ENCODE measurements at regions not wholly inside any gene's neighbourhood (a gene's known extent, or its start where the extent isn't known, plus 50 kb on each side); places are given as distances from the start of the nearest gene placed in this dataset.

DNA sequence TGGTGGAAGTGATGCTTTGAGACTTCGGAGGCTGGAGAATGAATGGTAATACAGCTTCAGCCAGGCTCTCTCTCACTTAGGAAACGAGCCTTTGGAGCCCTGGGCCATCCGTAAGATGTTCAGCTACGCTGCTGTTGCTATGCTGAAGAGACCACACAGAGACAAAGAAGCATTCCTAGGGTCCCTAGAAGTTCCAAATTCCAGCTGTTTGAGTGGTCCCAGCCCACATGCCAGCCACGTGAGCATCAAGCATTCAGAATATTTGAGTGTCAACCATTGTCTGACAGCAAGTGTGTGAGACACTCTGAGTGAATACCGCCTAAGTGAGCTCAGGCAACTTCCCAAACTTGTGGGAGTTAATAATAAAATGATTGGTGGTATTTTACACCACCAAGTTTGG lies 212.9 kb downstream of the CD47 start:
- 81% methylated on average over 6 of the region's 6 CpGs; no CpG with 5 or more reads in 1 of the 2 experiments for WGBS, 2 experiments (ENCODE audit: extremely low coverage in 1 of 2, insufficient coverage in 1 of 2, insufficient read length in 1 of 2, insufficient replicate concordance in 2 of 2, low coverage in 1 of 2, low lambda C conversion rate in 2 of 2, missing lambda C conversion rate in 1 of 2)
- CTCF ChIA-PET (ENCODE audit: partially characterized antibody), result no interaction called here
- 0 out of 2 replicates have a peak overlapping the region, but pooled peaks have one; percentile 64 for H2AFZ ChIP-seq (ENCODE audit: low read length)

More for the DNA sequence above, 212.9 kb downstream of the CD47 start:
- no peaks in the 10 kb centered on the region for H3K27me3 ChIP-seq (replicated peaks in 1 of 4; ENCODE audit: control insufficient read depth in 3 of 4, extremely low read depth in 1 of 4, insufficient read depth in 3 of 4, low read length in 3 of 4)
- no peak overlapping the region for H3K4me3 ChIP-seq (ENCODE audit: extremely low read depth in 1 of 4, insufficient read depth in 2 of 4, low read depth in 3 of 4, low read length in 4 of 4)
- H3K23me2 ChIP-seq (ENCODE audit: low read depth, low read length), result no peaks in the 10 kb centered on the region
- no peak overlapping the region for H3K56ac ChIP-seq (replicated peaks; ENCODE audit: insufficient read length, low read depth, low read length)
- H3K14ac ChIP-seq (ENCODE audit: insufficient read length), result no peak overlapping the region
- H3K18ac ChIP-seq (ENCODE audit: extremely low read depth, low read length), result no peak overlapping the region
- no peak overlapping the region for H3K27ac ChIP-seq (ENCODE audit: low read depth, low read length)
- H2BK15ac ChIP-seq (ENCODE audit: low read length), result no peak overlapping the region
- H4K20me1 ChIP-seq (replicated peaks in 1 of 2; ENCODE audit: control insufficient read depth in 1 of 2, insufficient read depth in 2 of 2, low read length in 2 of 2), result no peaks in the 10 kb centered on the region
- no peak overlapping the region for H2BK12ac ChIP-seq (ENCODE audit: low read depth, low read length)
- TF ChIP-seq MAX (IDR thresholded peaks at IDR 0.05), result no peak
- TF ChIP-seq FOSL1 (IDR thresholded peaks at IDR 0.05; ENCODE audit: insufficient read depth, low read depth, low read length), result no peak
- no peak for TF ChIP-seq TCF12 (IDR thresholded peaks at IDR 0.05; ENCODE audit: low read depth, low read length)
- no peak for TF ChIP-seq KDM5A (IDR thresholded peaks at IDR 0.05; ENCODE audit: low read length)
- no peak for TF ChIP-seq USF2 (IDR thresholded peaks at IDR 0.05; ENCODE audit: low read length)
- TF ChIP-seq CBX8 (IDR thresholded peaks at IDR 0.05; ENCODE audit: borderline replicate concordance, low read depth, low read length), result no peak
- no peak for TF ChIP-seq TBP (IDR thresholded peaks at IDR 0.05; ENCODE audit: low read depth, low read length)
- TF ChIP-seq CHD1 (IDR thresholded peaks at IDR 0.05; ENCODE audit: low read depth, low read length), result no peak
- no peak for TF ChIP-seq SUZ12 (IDR thresholded peaks at IDR 0.05; ENCODE audit: low read length)
- no peak for TF ChIP-seq SIX5 (IDR thresholded peaks at IDR 0.05; ENCODE audit: low read depth, low read length)
- no peak for TF ChIP-seq POLR2AphosphoS5 (IDR thresholded peaks at IDR 0.05; ENCODE audit: low read depth, low read length)
- no peaks in the 10 kb centered on the region for H3K4me1 ChIP-seq (replicated peaks in 1 of 4; ENCODE audit: control insufficient read depth in 3 of 4, insufficient read depth in 4 of 4, low read length in 3 of 4)
- H3K9ac ChIP-seq (replicated peaks in 1 of 4; ENCODE audit: extremely low read depth in 1 of 4, low read depth in 3 of 4, low read length in 3 of 4), result no peak overlapping the region
- POLR2A ChIA-PET (ENCODE audit: partially characterized antibody), result no interaction called here
- no peak overlapping the region for H4K8ac ChIP-seq (ENCODE audit: extremely low read depth, insufficient read depth, low read length)
- no peak overlapping the region for H3K4ac ChIP-seq (replicated peaks; ENCODE audit: insufficient read length, low read depth, low read length)
- no peak overlapping the region for H2AK5ac ChIP-seq (ENCODE audit: low read depth, low read length)
- H3K23ac ChIP-seq (ENCODE audit: insufficient read length), result no peak overlapping the region
- H3K4me2 ChIP-seq (ENCODE audit: insufficient read depth in 1 of 2, low read depth in 2 of 2, low read length in 2 of 2), result no peak overlapping the region
- FAIRE-seq, result no peak
- no peaks in the 10 kb centered on the region for H3K79me2 ChIP-seq (ENCODE audit: control insufficient read depth in 1 of 2, insufficient read depth in 2 of 2, low read length in 2 of 2)
- H4K91ac ChIP-seq (replicated peaks; ENCODE audit: insufficient read length, low read length), result no peak overlapping the region
- H3K79me1 ChIP-seq (ENCODE audit: low read depth, low read length), result no peaks in the 10 kb centered on the region
- no peak overlapping the region for H4K5ac ChIP-seq (ENCODE audit: insufficient read length, low read depth, low read length)
- H3K36me3 ChIP-seq (ENCODE audit: control insufficient read depth in 2 of 4, insufficient read depth in 4 of 4, low read length in 3 of 4), result no peaks in the 10 kb centered on the region
- DNase-seq (ENCODE audit: low read depth in 1 of 2, low spot score in 2 of 2), result no peak
- H3K9me3 ChIP-seq (ENCODE audit: insufficient read depth in 2 of 2, low read depth in 1 of 2, low read length in 1 of 2), result no peaks in the 10 kb centered on the region
- no peak overlapping the region for H2BK20ac ChIP-seq (ENCODE audit: low read length)
- H2BK120ac ChIP-seq (replicated peaks; ENCODE audit: low read depth, low read length), result no peak overlapping the region
- H2BK5ac ChIP-seq (ENCODE audit: low read depth, low read length), result no peak overlapping the region
